Mesenchymal stem cell (in vitro differentiated cells and primary cell): ENCODE measurements at regions not wholly inside any gene's neighbourhood (a gene's known extent, or its start where the extent isn't known, plus 50 kb on each side); places are given as distances from the start of the nearest gene placed in this dataset.
A peak's percentile ranks its signal among the peaks of the same experiment; 100 is the strongest.

Experiments
- DNase-seq: peaks from one replicate; pipeline ENCODE4 v3.0.0-alpha.2; 2013
- H2AFZ ChIP-seq: one replicate; pipeline ENCODE4 v1.6.1; 2013; ENCODE audit warnings: low read depth, mild to moderate bottlenecking, control low read depth, inconsistent platforms, low read length, moderate library complexity
- H2AK5ac ChIP-seq: 2 replicates; pipeline ENCODE4 v1.6.1; 2013; ENCODE audit warnings: low read length, moderate library complexity, mild to moderate bottlenecking, inconsistent platforms; ENCODE audit not compliant: severe bottlenecking
- H2BK120ac ChIP-seq: one replicate; pipeline ENCODE4 v1.6.1; 2013; ENCODE audit warnings: low read depth, mild to moderate bottlenecking, inconsistent platforms, low read length, moderate library complexity
- H2BK12ac ChIP-seq, 2 experiments: one replicate each; pipeline ENCODE4 v1.6.1; 2013; ENCODE audit warnings: inconsistent platforms in 2 of 2, low read length in 2 of 2, mild to moderate bottlenecking in 2 of 2, moderate library complexity in 2 of 2, control low read depth in 1 of 2
- H2BK15ac ChIP-seq: one replicate; pipeline ENCODE4 v1.6.1; 2013; ENCODE audit warnings: mild to moderate bottlenecking, low read depth, inconsistent platforms; ENCODE audit not compliant: poor library complexity, severe bottlenecking
- H2BK5ac ChIP-seq: 2 replicates; pipeline ENCODE4 v1.6.1; 2013; ENCODE audit warnings: low read depth, mild to moderate bottlenecking, low read length, control low read depth, inconsistent platforms; ENCODE audit not compliant: poor library complexity, severe bottlenecking
- H3K14ac ChIP-seq, 2 experiments: one replicate each; pipeline ENCODE4 v1.6.1; 2013; ENCODE audit warnings: inconsistent platforms in 2 of 2, low read length in 2 of 2, control low read depth in 1 of 2, mild to moderate bottlenecking in 1 of 2, moderate library complexity in 1 of 2
- H3K18ac ChIP-seq, 2 experiments: one replicate each; pipeline ENCODE4 v1.6.1; 2013; ENCODE audit warnings: inconsistent platforms in 2 of 2, low read length in 2 of 2, control low read depth in 1 of 2, low read depth in 1 of 2, mild to moderate bottlenecking in 1 of 2
- H3K23ac ChIP-seq, 2 experiments: one replicate each; pipeline ENCODE4 v1.6.1; 2013; ENCODE audit warnings: inconsistent platforms in 2 of 2, low read length in 2 of 2, mild to moderate bottlenecking in 2 of 2, moderate library complexity in 2 of 2, control low read depth in 1 of 2
- H3K27ac ChIP-seq: 2 replicates; pipeline ENCODE4 v1.5.1; 2013; ENCODE audit warnings: mild to moderate bottlenecking, moderate library complexity, low read length, control low read depth, inconsistent platforms; ENCODE audit not compliant: poor library complexity, severe bottlenecking
- H3K27me3 ChIP-seq, 2 experiments: 2 replicates each; pipeline versions ENCODE4 v1.6.1 to v1.7.0; 2013; ENCODE audit warnings: low read length in 2 of 2, mild to moderate bottlenecking in 2 of 2, moderate library complexity in 2 of 2, control low read depth in 1 of 2, inconsistent platforms in 1 of 2; ENCODE audit not compliant: control insufficient read depth in 1 of 2, insufficient read depth in 1 of 2
- H3K36me3 ChIP-seq, 2 experiments: 2 replicates each; pipeline versions ENCODE4 v1.6.1 to v1.7.0; 2013; ENCODE audit warnings: low read length in 2 of 2, control low read depth in 1 of 2, inconsistent platforms in 1 of 2, low read depth in 1 of 2, mild to moderate bottlenecking in 1 of 2; ENCODE audit not compliant: insufficient read depth in 2 of 2, control insufficient read depth in 1 of 2
- H3K4ac ChIP-seq, 2 experiments: one replicate each; pipeline ENCODE4 v1.6.1; 2013; ENCODE audit warnings: inconsistent platforms in 2 of 2, low read length in 2 of 2, mild to moderate bottlenecking in 2 of 2, moderate library complexity in 2 of 2, control low read depth in 1 of 2, low read depth in 1 of 2
- H3K4me1 ChIP-seq: 2 replicates; pipeline ENCODE4 v1.6.1; 2013; ENCODE audit warnings: low read depth, low read length, control low read depth; ENCODE audit not compliant: control insufficient read depth, insufficient read depth
- H3K4me2 ChIP-seq: 2 replicates; pipeline ENCODE4 v1.6.1; 2013; ENCODE audit warnings: low read length, mild to moderate bottlenecking, inconsistent platforms; ENCODE audit not compliant: poor library complexity, severe bottlenecking
- H3K4me3 ChIP-seq, 2 experiments: 2 replicates each; pipeline versions ENCODE4 v1.5.1 to v1.7.0; 2013; ENCODE audit warnings: low read length in 2 of 2, mild to moderate bottlenecking in 2 of 2, control low read depth in 1 of 2, low read depth in 1 of 2; ENCODE audit not compliant: insufficient read depth in 1 of 2
- H3K79me1 ChIP-seq: replicated peaks from 2 replicates; pipeline ENCODE4 v1.6.1; 2013; ENCODE audit warnings: mild to moderate bottlenecking, control low read depth, low read length, inconsistent platforms; ENCODE audit not compliant: poor library complexity, severe bottlenecking
- H3K9ac ChIP-seq: 2 replicates; pipeline ENCODE4 v1.7.0; 2013; ENCODE audit warnings: mild to moderate bottlenecking, low read length, moderate library complexity
- H3K9me3 ChIP-seq: 2 replicates; pipeline ENCODE4 v1.7.0; 2013; ENCODE audit warnings: mild to moderate bottlenecking, low read length; ENCODE audit not compliant: control insufficient read depth
- H4K8ac ChIP-seq: one replicate; pipeline ENCODE4 v1.6.1; 2013; ENCODE audit warnings: inconsistent platforms, mild to moderate bottlenecking, low read length, moderate library complexity
- H4K91ac ChIP-seq: one replicate; pipeline ENCODE4 v1.6.1; 2013; ENCODE audit warnings: mild to moderate bottlenecking, low read length, inconsistent platforms
- WGBS: methylation state at CpG from one replicate; pipeline ENCODE4 v1.1.7; 2013; ENCODE audit warnings: mixed read lengths; 5-methylcytosine and 5-hydroxymethylcytosine counted together

GRCh38 chr2:117108741-117109267, 705.7 kb upstream of the DDX18 start:
- H3K79me1 ChIP-seq: no peaks in the 10 kb centered on the region
- H3K4me3 ChIP-seq: no peak overlapping the region
- DNase-seq: no peak
- no peak overlapping the region for H2AK5ac ChIP-seq
- no peak overlapping the region for H3K4ac ChIP-seq
- H3K14ac ChIP-seq: no peak overlapping the region
- no peaks in the 10 kb centered on the region for H3K36me3 ChIP-seq
- H3K4me1 ChIP-seq: no peaks in the 10 kb centered on the region
- H3K27me3 ChIP-seq: no peaks in the 10 kb centered on the region
- H3K9me3 ChIP-seq: peaks cover 24% of the 10 kb centered on the region
- no peak overlapping the region for H3K4me2 ChIP-seq
- H3K27ac ChIP-seq: no peak overlapping the region
- H2BK12ac ChIP-seq: no peak overlapping the region
- 91% methylated on average over 9 of the region's 9 CpGs for WGBS
- peak overlapping the region in 1 of 2 experiments; percentile 80 for H3K23ac ChIP-seq
- no peak overlapping the region for H4K8ac ChIP-seq
- no peak overlapping the region for H4K91ac ChIP-seq
- no peak overlapping the region for H3K18ac ChIP-seq
- peak overlapping the region; percentile 39 for H2AFZ ChIP-seq
- H3K9ac ChIP-seq: no peak overlapping the region
- H2BK15ac ChIP-seq: no peak overlapping the region
- no peak overlapping the region for H2BK5ac ChIP-seq
- no peak overlapping the region for H2BK120ac ChIP-seq

DNA sequence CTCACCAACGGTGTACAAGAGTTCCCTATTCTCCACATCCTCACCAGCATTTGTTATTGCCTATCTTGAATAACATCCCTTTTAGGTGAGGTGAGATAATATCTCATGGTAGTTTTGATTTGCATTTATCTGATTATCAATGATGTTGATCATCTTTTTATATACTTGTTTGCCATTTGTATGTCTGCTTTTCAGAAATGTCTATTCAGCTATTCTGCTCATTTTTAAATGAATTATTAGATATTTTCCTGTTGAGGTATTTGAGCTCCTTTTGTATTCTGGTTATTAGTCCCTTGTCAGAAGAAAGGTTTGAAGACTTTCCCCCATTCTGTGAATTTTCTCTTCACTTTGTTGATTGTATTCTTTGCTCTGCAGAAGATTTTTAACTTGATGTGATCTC, 695.5 kb upstream of the DDX18 start:
- Histone ChIP-seq H4K8ac (no peak overlapping the region), H3K9ac (no peak overlapping the region), H3K9me3 (peaks cover 4% of the 10 kb centered on the region), H2BK12ac (no peak overlapping the region), H2BK5ac (no peak overlapping the region), H3K27ac (no peak overlapping the region), H2AK5ac (no peak overlapping the region), H3K18ac (no peak overlapping the region), H3K27me3 (no peaks in the 10 kb centered on the region), H3K4me3 (no peak overlapping the region), H3K14ac (no peak overlapping the region), H3K23ac (no peak overlapping the region), H2BK120ac (no peak overlapping the region), H3K4me2 (no peak overlapping the region), H3K4ac (no peak overlapping the region), H2BK15ac (no peak overlapping the region), H2AFZ (no peak overlapping the region), H3K4me1 (no peaks in the 10 kb centered on the region), H4K91ac (no peak overlapping the region), H3K79me1 (no peaks in the 10 kb centered on the region), H3K36me3 (no peaks in the 10 kb centered on the region)
- no peak for DNase-seq
- WGBS: no CpG with 5 or more reads among the region's 1 CpG

GRCh38 chr2:117123362-117123761, 691.1 kb upstream of the DDX18 start:
- Histone ChIP-seq H2BK12ac (no peak overlapping the region), H3K23ac (no peak overlapping the region), H3K27me3 (no peaks in the 10 kb centered on the region), H2BK15ac (no peak overlapping the region), H3K36me3 (no peaks in the 10 kb centered on the region), H3K27ac (no peak overlapping the region), H3K9ac (no peak overlapping the region), H3K4me3 (no peak overlapping the region), H3K4me1 (no peaks in the 10 kb centered on the region), H2AK5ac (no peak overlapping the region), H4K8ac (no peak overlapping the region), H4K91ac (no peak overlapping the region), H2BK5ac (no peak overlapping the region), H3K9me3 (peaks cover 7% of the 10 kb centered on the region), H3K18ac (no peak overlapping the region), H3K79me1 (no peaks in the 10 kb centered on the region), H3K4ac (no peak overlapping the region), H3K4me2 (no peak overlapping the region), H2AFZ (no peak overlapping the region), H3K14ac (no peak overlapping the region), H2BK120ac (no peak overlapping the region)
- WGBS: no CpG with 5 or more reads among the region's 1 CpG
- no peak for DNase-seq

GRCh38 chr2:117126656-117127055, 687.8 kb upstream of the DDX18 start:
- H3K27me3 ChIP-seq: no peaks in the 10 kb centered on the region
- no peak overlapping the region for H2AFZ ChIP-seq
- H4K91ac ChIP-seq: no peak overlapping the region
- H3K18ac ChIP-seq: no peak overlapping the region
- H3K9me3 ChIP-seq: peaks cover 7% of the 10 kb centered on the region
- no peak overlapping the region for H3K9ac ChIP-seq
- no peak overlapping the region for H3K4me2 ChIP-seq
- H2AK5ac ChIP-seq: no peak overlapping the region
- no peaks in the 10 kb centered on the region for H3K79me1 ChIP-seq
- H3K23ac ChIP-seq: no peak overlapping the region
- H3K36me3 ChIP-seq: no peaks in the 10 kb centered on the region
- no peak for DNase-seq
- no peak overlapping the region for H2BK15ac ChIP-seq
- 78% methylated on average over 3 of the region's 3 CpGs for WGBS
- H3K14ac ChIP-seq: no peak overlapping the region
- no peak overlapping the region for H2BK12ac ChIP-seq
- no peak overlapping the region for H2BK5ac ChIP-seq
- no peak overlapping the region for H3K27ac ChIP-seq
- H3K4me1 ChIP-seq: no peaks in the 10 kb centered on the region
- H2BK120ac ChIP-seq: no peak overlapping the region
- no peak overlapping the region for H3K4me3 ChIP-seq
- no peak overlapping the region for H4K8ac ChIP-seq
- H3K4ac ChIP-seq: no peak overlapping the region
